K562 (cell line): ENCODE measurements at regions not wholly inside any gene's neighbourhood (a gene's known extent, or its start where the extent isn't known, plus 50 kb on each side); places are given as distances from the start of the nearest gene placed in this dataset.

ENCODE experiments used
- ATF7 ChIP-seq: fragments of 450-650 bp; IDR thresholded peaks from 2 replicates; pipeline ENCODE4 v1.7.1; 2014; ENCODE audit warnings: mild to moderate bottlenecking, moderate library complexity
- CTCF ChIP-seq, 3 experiments: IDR thresholded peaks in 2 of 3; conservative IDR thresholded peaks in 1 of 3; 2 replicates each; pipeline ENCODE4 v1.5.1; 2011 to 2012; ENCODE audit warnings: low read length in 3 of 3, mild to moderate bottlenecking in 3 of 3, control low read depth in 2 of 3, improper control_type of control experiment in 1 of 3, inconsistent platforms in 1 of 3, low read depth in 1 of 3, mixed read lengths in 1 of 3, moderate library complexity in 1 of 3; ENCODE audit not compliant: insufficient read depth in 2 of 3
- SPI1 ChIP-seq: IDR thresholded peaks from 2 replicates; pipeline ENCODE4 v1.6.1; 2011; ENCODE audit warnings: low read depth, low read length, control low read depth, borderline replicate concordance
- SREBF1 ChIP-seq: fragments of 150-350 bp; IDR thresholded peaks from 2 replicates; pipeline ENCODE4 v1.6.1; 2014; ENCODE audit warnings: antibody characterized with exemption, low read depth, low read length, borderline replicate concordance
- TBL1XR1 ChIP-seq, 2 experiments: IDR thresholded peaks; 2 replicates each; pipeline ENCODE4 v1.6.1; 2012; ENCODE audit warnings: improper control_type of control experiment in 2 of 2, low read length in 2 of 2, mild to moderate bottlenecking in 1 of 2
- ZNF707 ChIP-seq: fragments of 250-450 bp; sonication (Bioruptor Pico); conservative IDR thresholded peaks from 2 replicates; pipeline ENCODE4 v1.8.0; 2022; ENCODE audit warnings: inconsistent platforms, mild to moderate bottlenecking, moderate library complexity

- TF ChIP-seq CTCF (IDR thresholded peaks at IDR 0.05 in 2 of 3, conservative IDR thresholded peaks at IDR 0.05 in 1 of 3; ENCODE audit: insufficient read depth in 2 of 3, low read depth in 1 of 3, low read length in 3 of 3) = no peak
- TF ChIP-seq SREBF1 = no peak
- TF ChIP-seq SPI1 = no peak
- TF ChIP-seq ATF7 = no peak
- no peak for TF ChIP-seq ZNF707 (CRISPR knock-in tag)
- TF ChIP-seq TBL1XR1 (IDR thresholded peaks at IDR 0.05; ENCODE audit: low read length in 2 of 2) = no peak
Observed at GRCh38 chr6:845566-845965, 152.6 kb upstream of the EXOC2 start.
